ENCODE measurements at regions not wholly inside any gene's neighbourhood (a gene's known extent, or its start where the extent isn't known, plus 50 kb on each side); places are given as distances from the start of the nearest gene placed in this dataset.

DNA sequence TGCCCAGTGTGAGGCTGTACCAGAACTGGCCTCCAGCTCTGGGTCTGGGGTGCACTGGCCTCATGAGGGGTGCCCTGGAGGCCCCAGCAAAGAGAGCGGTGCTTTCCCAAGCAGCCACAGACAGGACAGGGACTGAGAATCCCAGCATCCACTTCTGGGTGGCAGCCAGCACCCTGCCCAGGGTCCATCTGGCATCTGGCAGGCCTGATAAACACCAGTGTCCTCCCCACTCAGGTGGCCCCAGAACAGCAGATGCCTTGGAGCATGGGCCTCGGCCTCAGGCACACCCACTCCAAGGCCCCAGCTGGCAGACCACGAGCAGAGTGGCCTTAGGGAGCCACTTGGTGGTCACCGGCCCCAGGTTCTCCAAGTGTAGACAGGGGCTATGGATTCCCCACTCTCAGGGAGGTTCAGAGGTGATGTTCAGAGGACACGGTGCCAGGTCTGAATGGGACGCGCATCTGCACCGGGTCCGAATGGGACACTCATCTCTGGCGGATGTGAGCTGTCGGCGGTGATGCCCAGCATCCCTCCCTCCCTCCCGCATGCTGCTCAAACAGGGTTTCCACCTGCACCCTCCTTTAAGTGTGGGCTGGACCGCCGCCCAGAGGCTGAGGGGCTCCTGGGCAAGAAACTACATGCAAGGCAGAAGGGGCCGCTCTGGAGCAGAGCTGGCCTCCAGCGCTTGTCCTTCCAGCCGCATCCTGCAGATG, 82.2 kb upstream of the GPC1 start:
- no peaks in the 10 kb centered on the region for H3K36me3 ChIP-seq (ENCODE audit: control insufficient read depth, insufficient read depth, low read length)
- H3K4me3 ChIP-seq (ENCODE audit: low read depth, low read length): no peak overlapping the region
- no peak overlapping the region for H3K27ac ChIP-seq (ENCODE audit: low read depth, low read length)
- H3K4me1 ChIP-seq (ENCODE audit: control insufficient read depth, insufficient read depth, low read length): no peaks in the 10 kb centered on the region
- H3K9me3 ChIP-seq (ENCODE audit: control insufficient read depth, insufficient read depth, low read length): no peaks in the 10 kb centered on the region
- H3K27me3 ChIP-seq (ENCODE audit: control insufficient read depth, insufficient read depth, low read length): no peaks in the 10 kb centered on the region
- no peak overlapping the region for H3K9ac ChIP-seq (ENCODE audit: low read depth, low read length)

GRCh38 chr2:240353944-240354343, 81.5 kb upstream of the GPC1 start:
- Histone ChIP-seq H3K27me3 (ENCODE audit: control insufficient read depth, insufficient read depth, low read length) (no peaks in the 10 kb centered on the region), H3K27ac (ENCODE audit: low read depth, low read length) (no peak overlapping the region), H3K4me1 (ENCODE audit: control insufficient read depth, insufficient read depth, low read length) (no peaks in the 10 kb centered on the region), H3K36me3 (ENCODE audit: control insufficient read depth, insufficient read depth, low read length) (no peaks in the 10 kb centered on the region), H3K9ac (ENCODE audit: low read depth, low read length) (no peak overlapping the region), H3K9me3 (ENCODE audit: control insufficient read depth, insufficient read depth, low read length) (no peaks in the 10 kb centered on the region), H3K4me3 (ENCODE audit: low read depth, low read length) (no peak overlapping the region)

DNA sequence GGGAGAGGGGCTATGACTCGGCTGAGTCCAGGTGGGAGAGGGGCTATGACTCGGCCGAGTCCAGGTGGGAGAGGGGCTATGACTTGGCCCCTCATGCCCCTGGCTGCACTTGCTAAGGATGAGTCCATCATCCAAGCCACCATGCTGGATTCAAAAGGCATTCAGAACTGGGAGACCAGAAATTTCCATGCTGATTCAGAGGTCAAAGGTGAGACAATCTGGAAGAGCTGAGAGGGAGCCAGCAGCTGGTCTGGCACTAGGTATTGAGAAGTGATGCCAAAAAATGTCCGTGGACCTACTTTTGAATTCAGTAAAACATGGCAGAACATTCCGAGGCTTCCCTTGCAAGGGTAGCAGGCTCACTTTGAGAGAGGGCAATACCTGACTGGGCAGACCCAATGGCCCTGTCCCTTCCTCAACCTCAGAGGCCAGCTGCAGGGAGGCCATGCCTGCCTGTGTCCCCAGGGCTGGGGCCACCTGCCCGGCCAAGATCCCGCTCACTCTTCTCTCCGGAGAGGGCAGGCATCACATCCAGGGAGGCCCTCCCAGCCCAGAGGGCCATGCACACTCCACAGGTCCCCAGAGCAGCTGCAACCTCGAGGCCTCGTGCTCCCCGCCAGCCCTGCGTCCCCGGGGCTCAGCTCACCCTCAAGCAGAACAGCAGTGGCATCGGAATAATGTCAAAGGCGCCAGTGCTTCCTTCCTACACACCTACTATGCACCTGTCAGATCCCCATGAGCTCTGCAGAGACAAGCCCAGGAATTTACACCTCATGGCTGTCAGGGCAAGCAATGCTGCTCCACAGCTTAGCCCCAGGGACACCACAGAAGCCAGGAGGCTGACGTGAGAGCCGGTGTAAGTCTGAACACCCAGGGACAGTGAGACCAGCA, 80.2 kb upstream of the GPC1 start:
- no peaks in the 10 kb centered on the region for H3K27me3 ChIP-seq (ENCODE audit: control insufficient read depth, insufficient read depth, low read length)
- H3K4me1 ChIP-seq (ENCODE audit: control insufficient read depth, insufficient read depth, low read length): no peaks in the 10 kb centered on the region
- H3K27ac ChIP-seq (ENCODE audit: low read depth, low read length): no peak overlapping the region

GRCh38 chr2:240355962-240356361, 79.5 kb upstream of the GPC1 start:
- H3K4me1 ChIP-seq (ENCODE audit: control insufficient read depth, insufficient read depth, low read length): no peaks in the 10 kb centered on the region
- no peak overlapping the region for H3K4me3 ChIP-seq (ENCODE audit: low read depth, low read length)
- no peak overlapping the region for H3K9ac ChIP-seq (ENCODE audit: low read depth, low read length)
- no peaks in the 10 kb centered on the region for H3K36me3 ChIP-seq (ENCODE audit: control insufficient read depth, insufficient read depth, low read length)
- H3K9me3 ChIP-seq (ENCODE audit: control insufficient read depth, insufficient read depth, low read length): peaks cover 1% of the 10 kb centered on the region; the same call in 1 of the 2 replicates
- no peak overlapping the region for H3K27ac ChIP-seq (ENCODE audit: low read depth, low read length)
- no peaks in the 10 kb centered on the region for H3K27me3 ChIP-seq (ENCODE audit: control insufficient read depth, insufficient read depth, low read length)

More for the DNA sequence above, 80.2 kb upstream of the GPC1 start:
- Histone ChIP-seq H3K9ac (ENCODE audit: low read depth, low read length) (no peak overlapping the region), H3K4me3 (ENCODE audit: low read depth, low read length) (no peak overlapping the region), H3K36me3 (ENCODE audit: control insufficient read depth, insufficient read depth, low read length) (no peaks in the 10 kb centered on the region), H3K9me3 (ENCODE audit: control insufficient read depth, insufficient read depth, low read length) (no peaks in the 10 kb centered on the region)

DNA sequence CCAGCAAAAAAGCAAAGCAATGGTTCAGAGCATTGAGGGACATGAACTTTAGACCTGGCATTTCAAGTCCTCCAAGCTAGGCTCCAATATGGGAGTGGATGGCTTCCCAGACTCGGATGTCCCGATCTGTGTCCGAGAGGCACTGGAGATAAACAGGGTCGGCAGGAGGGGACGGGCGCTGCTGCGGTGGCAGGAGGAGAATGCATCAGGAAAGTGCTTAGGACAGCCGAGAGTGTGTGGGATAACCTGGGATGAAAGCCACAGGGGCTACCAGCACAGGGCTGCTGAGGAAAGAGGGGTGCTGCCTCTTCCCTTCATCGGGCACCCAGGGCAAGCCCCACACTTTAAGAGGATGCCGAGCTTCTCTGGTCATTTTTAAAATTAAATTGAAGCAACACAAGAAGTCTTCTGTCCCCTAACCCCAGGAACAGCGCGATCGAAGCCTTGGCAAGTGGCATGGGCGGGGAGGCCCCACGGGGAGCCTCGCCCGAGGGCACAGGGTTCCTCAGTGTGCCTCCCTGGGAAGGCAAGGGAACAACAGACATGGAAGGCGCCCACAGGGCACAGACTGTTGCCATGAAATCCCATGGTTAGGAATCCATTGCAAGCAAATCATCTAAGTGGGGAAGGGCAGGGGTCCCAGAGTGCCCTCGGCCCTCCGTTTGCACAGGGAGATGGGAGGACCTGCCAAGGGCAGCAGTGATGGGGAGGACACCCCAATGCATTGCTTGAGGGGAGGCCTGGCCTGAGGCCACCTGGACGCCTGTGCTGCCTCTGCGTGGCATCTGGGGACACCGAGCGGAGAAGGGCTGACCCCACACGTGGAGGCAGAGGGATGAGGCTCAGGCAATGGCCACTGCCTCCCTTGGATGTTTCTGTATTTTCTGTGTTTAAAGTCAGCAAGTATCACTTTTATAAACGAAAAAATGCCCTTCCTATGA, 78.5 kb upstream of the GPC1 start:
- H3K4me3 ChIP-seq (ENCODE audit: low read depth, low read length): no peak overlapping the region
- H3K27me3 ChIP-seq (ENCODE audit: control insufficient read depth, insufficient read depth, low read length): no peaks in the 10 kb centered on the region
- H3K27ac ChIP-seq (ENCODE audit: low read depth, low read length): no peak overlapping the region
- no peaks in the 10 kb centered on the region for H3K4me1 ChIP-seq (ENCODE audit: control insufficient read depth, insufficient read depth, low read length)
- peaks cover 8% of the 10 kb centered on the region; the same call in 1 of the 2 replicates for H3K9me3 ChIP-seq (ENCODE audit: control insufficient read depth, insufficient read depth, low read length)
- H3K9ac ChIP-seq (ENCODE audit: low read depth, low read length): no peak overlapping the region
- no peaks in the 10 kb centered on the region for H3K36me3 ChIP-seq (ENCODE audit: control insufficient read depth, insufficient read depth, low read length)

DNA sequence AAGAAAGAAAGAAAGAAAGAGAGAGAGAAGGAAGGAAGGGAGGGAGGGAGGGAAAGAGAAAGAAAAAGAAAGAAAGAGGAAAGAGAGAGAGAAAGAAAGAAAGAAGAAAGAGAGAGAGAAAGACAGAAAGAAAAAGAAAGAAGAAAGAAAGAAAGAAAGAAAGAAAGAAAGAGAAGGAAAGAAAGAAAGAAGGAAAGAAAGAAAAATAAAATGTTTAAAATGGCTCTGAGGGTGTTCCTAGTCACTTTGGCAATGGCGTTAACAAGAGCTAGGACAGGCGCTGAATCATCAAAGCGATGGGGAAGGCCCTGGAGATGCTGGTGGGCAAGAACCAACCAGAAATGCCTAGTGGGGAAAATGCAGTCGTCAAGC, 77.8 kb upstream of the GPC1 start:
- H3K27ac ChIP-seq (ENCODE audit: low read depth, low read length): no peak overlapping the region
- no peak overlapping the region for H3K4me3 ChIP-seq (ENCODE audit: low read depth, low read length)
- no peaks in the 10 kb centered on the region for H3K36me3 ChIP-seq (ENCODE audit: control insufficient read depth, insufficient read depth, low read length)
- peaks cover 8% of the 10 kb centered on the region; the same call in 1 of the 2 replicates for H3K9me3 ChIP-seq (ENCODE audit: control insufficient read depth, insufficient read depth, low read length)
- no peak overlapping the region for H3K9ac ChIP-seq (ENCODE audit: low read depth, low read length)
- no peaks in the 10 kb centered on the region for H3K4me1 ChIP-seq (ENCODE audit: control insufficient read depth, insufficient read depth, low read length)
- no peaks in the 10 kb centered on the region for H3K27me3 ChIP-seq (ENCODE audit: control insufficient read depth, insufficient read depth, low read length)

- Histone ChIP-seq H3K4me3 (ENCODE audit: low read depth, low read length) (no peak overlapping the region), H3K36me3 (ENCODE audit: control insufficient read depth, insufficient read depth, low read length) (no peaks in the 10 kb centered on the region), H3K9me3 (ENCODE audit: control insufficient read depth, insufficient read depth, low read length) (peaks cover 8% of the 10 kb centered on the region; the same call in 1 of the 2 replicates), H3K4me1 (ENCODE audit: control insufficient read depth, insufficient read depth, low read length) (no peaks in the 10 kb centered on the region), H3K9ac (ENCODE audit: low read depth, low read length) (no peak overlapping the region), H3K27ac (ENCODE audit: low read depth, low read length) (no peak overlapping the region), H3K27me3 (ENCODE audit: control insufficient read depth, insufficient read depth, low read length) (no peaks in the 10 kb centered on the region)
Measured at GRCh38 chr2:240358080-240358479, 77.4 kb upstream of the GPC1 start.

DNA sequence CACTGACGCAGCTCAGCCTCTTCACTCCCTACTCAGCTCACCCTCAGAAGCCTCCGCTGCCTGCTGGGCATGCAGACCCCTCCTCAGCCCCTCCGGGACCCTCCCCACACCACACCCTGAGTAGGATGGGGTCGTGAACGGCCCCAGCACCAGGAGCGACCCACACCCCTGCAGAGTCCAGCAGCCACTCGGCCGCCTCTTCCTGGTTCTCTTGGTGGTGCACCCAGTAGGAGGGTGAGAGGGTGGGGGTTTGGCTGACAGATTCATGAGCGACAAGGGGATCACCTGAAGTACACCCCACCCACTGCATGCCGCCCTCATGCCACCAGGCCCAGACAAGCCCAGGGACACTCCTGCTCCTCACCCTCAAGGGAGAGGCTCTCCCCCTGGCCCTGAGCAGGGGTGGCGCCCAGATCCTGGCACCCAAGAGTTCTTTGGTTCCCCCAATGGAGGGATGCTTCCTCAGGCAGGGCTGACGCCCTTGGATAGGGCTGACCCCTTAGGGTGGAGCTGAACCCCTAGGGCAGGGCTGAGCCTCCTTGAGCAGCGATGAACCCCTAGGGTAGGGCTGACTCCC, 76.6 kb upstream of the GPC1 start:
- H3K4me1 ChIP-seq (ENCODE audit: control insufficient read depth, insufficient read depth, low read length): no peaks in the 10 kb centered on the region
- H3K4me3 ChIP-seq (ENCODE audit: low read depth, low read length): no peak overlapping the region
- no peaks in the 10 kb centered on the region for H3K27me3 ChIP-seq (ENCODE audit: control insufficient read depth, insufficient read depth, low read length)
- H3K9ac ChIP-seq (ENCODE audit: low read depth, low read length): no peak overlapping the region
- no peak overlapping the region for H3K27ac ChIP-seq (ENCODE audit: low read depth, low read length)
- H3K9me3 ChIP-seq (ENCODE audit: control insufficient read depth, insufficient read depth, low read length): peaks cover 8% of the 10 kb centered on the region; the same call in 1 of the 2 replicates
- no peaks in the 10 kb centered on the region for H3K36me3 ChIP-seq (ENCODE audit: control insufficient read depth, insufficient read depth, low read length)

DNA sequence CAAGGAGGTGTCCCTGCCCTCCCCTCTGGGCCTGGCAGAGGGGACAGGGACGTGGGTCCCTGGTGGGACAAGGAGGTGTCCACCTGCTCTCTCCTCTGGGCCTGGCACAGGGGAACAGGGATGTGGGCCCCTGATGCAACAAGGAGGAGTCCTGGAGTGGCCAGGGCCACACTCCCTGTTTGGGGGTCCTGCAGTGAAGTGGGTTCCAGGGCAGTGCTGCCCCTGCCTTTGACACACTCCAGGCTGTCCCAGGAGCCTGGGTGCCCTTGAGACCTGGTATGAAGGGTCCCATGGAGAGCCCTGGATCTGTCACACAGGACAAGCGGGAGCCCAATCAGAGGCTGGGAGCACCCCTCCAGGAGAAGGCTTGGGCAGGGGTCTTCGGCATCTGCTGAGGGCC, 75.8 kb upstream of the GPC1 start:
- H3K27ac ChIP-seq (ENCODE audit: low read depth, low read length): no peak overlapping the region
- H3K36me3 ChIP-seq (ENCODE audit: control insufficient read depth, insufficient read depth, low read length): no peaks in the 10 kb centered on the region
- no peaks in the 10 kb centered on the region for H3K27me3 ChIP-seq (ENCODE audit: control insufficient read depth, insufficient read depth, low read length)
- H3K9me3 ChIP-seq (ENCODE audit: control insufficient read depth, insufficient read depth, low read length): peaks cover 8% of the 10 kb centered on the region; the same call in 1 of the 2 replicates
- H3K9ac ChIP-seq (ENCODE audit: low read depth, low read length): no peak overlapping the region
- no peaks in the 10 kb centered on the region for H3K4me1 ChIP-seq (ENCODE audit: control insufficient read depth, insufficient read depth, low read length)
- H3K4me3 ChIP-seq (ENCODE audit: low read depth, low read length): no peak overlapping the region

GRCh38 chr2:240360645-240361475, 74.6 kb upstream of the GPC1 start:
- Histone ChIP-seq H3K9ac (ENCODE audit: low read depth, low read length) (no peak overlapping the region), H3K4me3 (ENCODE audit: low read depth, low read length) (no peak overlapping the region), H3K36me3 (ENCODE audit: control insufficient read depth, insufficient read depth, low read length) (no peaks in the 10 kb centered on the region), H3K9me3 (ENCODE audit: control insufficient read depth, insufficient read depth, low read length) (peaks cover 8% of the 10 kb centered on the region; the same call in 1 of the 2 replicates), H3K27me3 (ENCODE audit: control insufficient read depth, insufficient read depth, low read length) (no peaks in the 10 kb centered on the region), H3K27ac (ENCODE audit: low read depth, low read length) (no peak overlapping the region), H3K4me1 (ENCODE audit: control insufficient read depth, insufficient read depth, low read length) (no peaks in the 10 kb centered on the region)

All from HUES48 (cell line).